ENCODE measurements at regions not wholly inside any gene's neighbourhood (a gene's known extent, or its start where the extent isn't known, plus 50 kb on each side); places are given as distances from the start of the nearest gene placed in this dataset.

DNA sequence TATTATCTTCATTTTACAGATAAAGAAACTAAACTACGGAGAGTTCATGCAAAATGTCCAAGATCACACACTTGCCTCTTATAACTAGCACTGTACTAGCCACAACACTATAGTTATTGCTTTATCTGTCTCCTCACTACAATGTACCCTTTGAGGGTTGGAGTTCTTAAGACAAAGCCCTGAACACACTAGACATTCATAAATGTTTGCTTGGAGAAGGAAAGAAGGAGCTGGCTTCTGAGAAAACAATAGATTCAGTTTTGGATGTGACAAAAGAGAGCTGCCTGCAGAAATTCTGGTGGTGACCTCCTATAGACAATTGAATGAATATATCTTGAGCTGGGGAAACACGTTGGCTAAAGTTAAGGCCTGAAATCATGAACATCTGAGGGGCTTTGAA lies 169.9 kb upstream of the ARHGEF26 start:
- Histone ChIP-seq H3K27ac (ENCODE audit: low read depth in 1 of 2, low read length in 2 of 2) (no peak overlapping the region), H3K36me3 (ENCODE audit: insufficient read depth, low read length) (no peaks in the 10 kb centered on the region), H3K4me3 (ENCODE audit: low read length) (no peak overlapping the region), H3K9me3 (ENCODE audit: control insufficient read depth in 1 of 2, insufficient read depth in 1 of 2, low read length in 2 of 2) (no peaks in the 10 kb centered on the region), H3K4me1 (ENCODE audit: insufficient read depth, low read length) (no peaks in the 10 kb centered on the region), H3K27me3 (ENCODE audit: control insufficient read depth in 1 of 2, insufficient read depth in 2 of 2, low read length in 2 of 2) (no peaks in the 10 kb centered on the region)
- no peak for ATAC-seq (ENCODE audit: poor library complexity)
- H3K36me3 Mint-ChIP-seq (ENCODE audit: low read depth): no peaks in the 10 kb centered on the region
- DNase-seq: no peak
- H3K4me3 Mint-ChIP-seq: no peak overlapping the region
- intact Hi-C loops (cut with DNase I, micrococcal nuclease): no loop called here
- TF ChIP-seq, protein P1, sequence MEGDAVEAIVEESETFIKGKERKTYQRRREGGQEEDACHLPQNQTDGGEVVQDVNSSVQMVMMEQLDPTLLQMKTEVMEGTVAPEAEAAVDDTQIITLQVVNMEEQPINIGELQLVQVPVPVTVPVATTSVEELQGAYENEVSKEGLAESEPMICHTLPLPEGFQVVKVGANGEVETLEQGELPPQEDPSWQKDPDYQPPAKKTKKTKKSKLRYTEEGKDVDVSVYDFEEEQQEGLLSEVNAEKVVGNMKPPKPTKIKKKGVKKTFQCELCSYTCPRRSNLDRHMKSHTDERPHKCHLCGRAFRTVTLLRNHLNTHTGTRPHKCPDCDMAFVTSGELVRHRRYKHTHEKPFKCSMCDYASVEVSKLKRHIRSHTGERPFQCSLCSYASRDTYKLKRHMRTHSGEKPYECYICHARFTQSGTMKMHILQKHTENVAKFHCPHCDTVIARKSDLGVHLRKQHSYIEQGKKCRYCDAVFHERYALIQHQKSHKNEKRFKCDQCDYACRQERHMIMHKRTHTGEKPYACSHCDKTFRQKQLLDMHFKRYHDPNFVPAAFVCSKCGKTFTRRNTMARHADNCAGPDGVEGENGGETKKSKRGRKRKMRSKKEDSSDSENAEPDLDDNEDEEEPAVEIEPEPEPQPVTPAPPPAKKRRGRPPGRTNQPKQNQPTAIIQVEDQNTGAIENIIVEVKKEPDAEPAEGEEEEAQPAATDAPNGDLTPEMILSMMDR (IDR thresholded peaks at IDR 0.05): no peak
- no peaks in the 10 kb centered on the region for H3K9me3 Mint-ChIP-seq
- POLR2A ChIA-PET: no interaction called here
- H3K27ac Mint-ChIP-seq: no peak overlapping the region
- H3K4me1 Mint-ChIP-seq (ENCODE audit: low read depth): no peaks in the 10 kb centered on the region
- H3K27me3 Mint-ChIP-seq: peaks cover 18% of the 10 kb centered on the region
- CTCF ChIA-PET: no interaction called here

DNA sequence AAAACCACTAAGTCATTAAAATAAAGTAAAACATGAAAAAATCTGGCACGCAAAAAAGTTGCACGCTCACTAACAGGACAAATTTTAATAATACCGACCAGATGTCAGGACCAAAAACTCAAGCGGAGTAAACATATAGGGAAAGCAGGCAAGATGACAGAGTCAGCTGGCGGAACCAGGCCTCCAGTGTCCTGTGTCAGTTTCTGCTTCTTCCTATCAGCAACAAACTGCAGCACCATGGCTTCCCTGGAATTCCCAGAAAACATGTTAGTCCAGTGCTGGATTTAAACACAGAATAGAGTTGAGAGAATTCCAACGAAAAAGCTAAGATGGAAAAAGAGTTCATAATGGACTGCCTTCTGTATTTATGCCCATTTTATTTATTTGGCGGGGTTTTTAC lies 169.1 kb upstream of the ARHGEF26 start:
- intact Hi-C loops (cut with DNase I, micrococcal nuclease): no loop called here
- TF ChIP-seq, protein P1 (IDR thresholded peaks at IDR 0.05): no peak
- no peak overlapping the region for H3K4me3 ChIP-seq (ENCODE audit: low read length)
- H3K4me1 Mint-ChIP-seq (ENCODE audit: low read depth): no peaks in the 10 kb centered on the region
- no peak overlapping the region for H3K4me3 Mint-ChIP-seq
- no peaks in the 10 kb centered on the region for H3K9me3 ChIP-seq (ENCODE audit: control insufficient read depth in 1 of 2, insufficient read depth in 1 of 2, low read length in 2 of 2)
- H3K27ac Mint-ChIP-seq: no peak overlapping the region
- H3K4me1 ChIP-seq (ENCODE audit: insufficient read depth, low read length): no peaks in the 10 kb centered on the region
- H3K36me3 ChIP-seq (ENCODE audit: insufficient read depth, low read length): no peaks in the 10 kb centered on the region
- CTCF ChIA-PET: no interaction called here
- no peaks in the 10 kb centered on the region for H3K9me3 Mint-ChIP-seq
- POLR2A ChIA-PET: no interaction called here
- peaks cover 22% of the 10 kb centered on the region for H3K27me3 Mint-ChIP-seq
- no peaks in the 10 kb centered on the region for H3K27me3 ChIP-seq (ENCODE audit: control insufficient read depth in 1 of 2, insufficient read depth in 2 of 2, low read length in 2 of 2)
- no peaks in the 10 kb centered on the region for H3K36me3 Mint-ChIP-seq (ENCODE audit: low read depth)
- ATAC-seq (ENCODE audit: poor library complexity) (no peak), DNase-seq (no peak)
- no peak overlapping the region for H3K27ac ChIP-seq (ENCODE audit: low read depth in 1 of 2, low read length in 2 of 2)

DNA sequence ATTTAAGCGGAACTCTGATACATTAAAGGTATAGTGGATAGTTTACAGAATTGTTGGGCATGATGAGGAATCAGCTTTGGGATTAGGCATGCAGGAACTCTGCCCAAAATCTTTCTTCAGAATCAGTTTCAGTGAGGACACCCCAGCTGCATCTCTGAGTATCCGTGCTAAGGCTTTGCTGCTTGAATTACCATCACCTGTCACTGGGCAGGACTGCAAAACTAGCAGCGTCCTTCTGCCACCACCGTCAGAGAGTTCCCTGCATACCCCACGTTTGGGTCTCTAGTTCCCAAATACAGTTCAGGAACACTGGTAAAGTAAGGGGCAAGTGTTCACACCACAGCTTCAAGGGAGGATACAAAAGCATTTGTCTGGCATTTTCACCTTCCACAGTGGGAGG lies 164.6 kb upstream of the ARHGEF26 start:
- peaks cover 22% of the 10 kb centered on the region for H3K27me3 Mint-ChIP-seq
- H3K27ac Mint-ChIP-seq: no peak overlapping the region
- H3K36me3 Mint-ChIP-seq (ENCODE audit: low read depth): no peaks in the 10 kb centered on the region
- H3K4me1 ChIP-seq (ENCODE audit: insufficient read depth, low read length): no peaks in the 10 kb centered on the region
- H3K4me1 Mint-ChIP-seq (ENCODE audit: low read depth): no peaks in the 10 kb centered on the region
- ATAC-seq (ENCODE audit: poor library complexity) (no peak), DNase-seq (no peak)
- ChIA-PET CTCF (no interaction called here), POLR2A (no interaction called here)
- H3K36me3 ChIP-seq (ENCODE audit: insufficient read depth, low read length): no peaks in the 10 kb centered on the region
- H3K9me3 ChIP-seq (ENCODE audit: control insufficient read depth in 1 of 2, insufficient read depth in 1 of 2, low read length in 2 of 2): no peaks in the 10 kb centered on the region
- no peak overlapping the region for H3K4me3 ChIP-seq (ENCODE audit: low read length)
- intact Hi-C loops (cut with DNase I, micrococcal nuclease): no loop called here
- no peak overlapping the region for H3K27ac ChIP-seq (ENCODE audit: low read depth in 1 of 2, low read length in 2 of 2)
- H3K9me3 Mint-ChIP-seq: no peaks in the 10 kb centered on the region
- TF ChIP-seq, protein P1 (IDR thresholded peaks at IDR 0.05): no peak
- H3K27me3 ChIP-seq (ENCODE audit: control insufficient read depth in 1 of 2, insufficient read depth in 2 of 2, low read length in 2 of 2): peaks cover 0 to 6% of the 10 kb centered on the region in 2 experiments
- H3K4me3 Mint-ChIP-seq: no peak overlapping the region
